ENCODE measurements at regions not wholly inside any gene's neighbourhood (a gene's known extent, or its start where the extent isn't known, plus 50 kb on each side); places are given as distances from the start of the nearest gene placed in this dataset.

DNA sequence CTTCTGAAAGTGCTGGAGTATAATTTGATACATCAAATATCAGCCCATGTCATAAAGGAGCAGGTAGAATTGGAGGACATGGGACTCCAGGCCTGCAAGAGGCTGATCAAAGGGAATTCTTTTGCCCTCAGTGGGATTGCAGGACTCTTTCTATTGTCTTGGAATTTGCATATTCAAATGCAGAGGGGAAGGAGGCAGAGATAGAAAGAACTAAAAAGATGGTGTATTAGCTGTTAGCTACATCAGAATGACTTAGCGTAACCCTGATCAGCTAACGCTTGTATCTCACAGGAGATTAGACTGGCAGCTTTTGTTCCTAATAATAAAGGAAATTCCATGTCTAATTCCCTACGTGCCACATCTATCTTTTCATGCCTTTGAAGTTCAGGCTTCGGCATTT lies 1014.7 kb upstream of the RBFOX1 start:
- no peaks in the 10 kb centered on the region for H3K36me3 Mint-ChIP-seq
- TF ChIP-seq, protein P1, sequence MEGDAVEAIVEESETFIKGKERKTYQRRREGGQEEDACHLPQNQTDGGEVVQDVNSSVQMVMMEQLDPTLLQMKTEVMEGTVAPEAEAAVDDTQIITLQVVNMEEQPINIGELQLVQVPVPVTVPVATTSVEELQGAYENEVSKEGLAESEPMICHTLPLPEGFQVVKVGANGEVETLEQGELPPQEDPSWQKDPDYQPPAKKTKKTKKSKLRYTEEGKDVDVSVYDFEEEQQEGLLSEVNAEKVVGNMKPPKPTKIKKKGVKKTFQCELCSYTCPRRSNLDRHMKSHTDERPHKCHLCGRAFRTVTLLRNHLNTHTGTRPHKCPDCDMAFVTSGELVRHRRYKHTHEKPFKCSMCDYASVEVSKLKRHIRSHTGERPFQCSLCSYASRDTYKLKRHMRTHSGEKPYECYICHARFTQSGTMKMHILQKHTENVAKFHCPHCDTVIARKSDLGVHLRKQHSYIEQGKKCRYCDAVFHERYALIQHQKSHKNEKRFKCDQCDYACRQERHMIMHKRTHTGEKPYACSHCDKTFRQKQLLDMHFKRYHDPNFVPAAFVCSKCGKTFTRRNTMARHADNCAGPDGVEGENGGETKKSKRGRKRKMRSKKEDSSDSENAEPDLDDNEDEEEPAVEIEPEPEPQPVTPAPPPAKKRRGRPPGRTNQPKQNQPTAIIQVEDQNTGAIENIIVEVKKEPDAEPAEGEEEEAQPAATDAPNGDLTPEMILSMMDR (conservative IDR thresholded peaks at IDR 0.05) = no peak
- no peaks in the 10 kb centered on the region for H3K4me1 Mint-ChIP-seq (ENCODE audit: unreplicated experiment)
- no peaks in the 10 kb centered on the region for H3K27me3 Mint-ChIP-seq
- H3K27ac Mint-ChIP-seq = no peak overlapping the region
- no peaks in the 10 kb centered on the region for H3K9me3 Mint-ChIP-seq
- DNase-seq (ENCODE audit: extremely low spot score, unreplicated experiment) = no peak
- no peak overlapping the region for H3K4me3 Mint-ChIP-seq

DNA sequence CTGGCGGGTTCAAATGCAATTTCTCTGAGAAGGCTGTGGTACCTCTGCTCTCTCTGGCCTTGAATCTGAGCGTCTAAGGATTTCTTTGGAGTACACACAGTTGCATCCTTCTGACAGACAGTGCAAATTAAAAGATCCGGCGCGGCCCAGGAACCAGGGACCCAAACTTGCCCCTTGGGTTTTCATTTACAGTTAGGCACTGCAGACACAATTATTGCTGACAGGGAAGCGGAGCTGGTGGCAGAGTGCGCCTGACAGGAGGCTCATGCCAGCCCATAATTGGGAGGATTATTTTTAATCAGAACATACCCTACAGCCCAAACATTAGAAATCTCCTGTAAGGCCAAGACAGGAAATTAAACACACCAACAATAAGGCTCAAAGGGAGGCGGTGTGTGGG lies 1023.4 kb upstream of the RBFOX1 start:
- H3K27me3 Mint-ChIP-seq = no peaks in the 10 kb centered on the region
- DNase-seq (ENCODE audit: extremely low spot score, unreplicated experiment) = no peak
- H3K9me3 Mint-ChIP-seq = no peaks in the 10 kb centered on the region
- TF ChIP-seq, protein P1 (conservative IDR thresholded peaks at IDR 0.05) = no peak
- no peaks in the 10 kb centered on the region for H3K36me3 Mint-ChIP-seq
- H3K4me3 Mint-ChIP-seq = no peak overlapping the region
- no peak overlapping the region for H3K27ac Mint-ChIP-seq
- H3K4me1 Mint-ChIP-seq (ENCODE audit: unreplicated experiment) = no peaks in the 10 kb centered on the region

DNA sequence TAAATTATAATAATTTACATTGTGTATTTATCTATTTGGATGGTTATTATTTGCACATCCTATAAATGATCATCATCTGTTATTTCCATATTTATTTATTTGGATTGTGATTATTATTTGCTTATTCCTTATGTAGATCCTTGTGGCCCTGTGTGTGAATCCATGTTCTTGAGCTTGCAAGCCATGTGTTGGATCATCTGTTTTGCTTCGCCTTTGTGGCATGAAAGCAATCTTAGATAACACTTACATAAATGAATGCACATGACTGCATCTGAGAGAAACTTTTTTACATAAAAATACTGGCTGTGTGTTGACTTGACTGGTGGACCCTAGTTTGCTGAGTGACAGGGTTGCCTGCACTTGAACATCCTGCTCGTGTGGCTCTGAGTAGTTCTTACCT lies 1024.5 kb upstream of the RBFOX1 start:
- Mint-ChIP-seq H3K27ac (no peak overlapping the region), H3K27me3 (no peaks in the 10 kb centered on the region)

DNA sequence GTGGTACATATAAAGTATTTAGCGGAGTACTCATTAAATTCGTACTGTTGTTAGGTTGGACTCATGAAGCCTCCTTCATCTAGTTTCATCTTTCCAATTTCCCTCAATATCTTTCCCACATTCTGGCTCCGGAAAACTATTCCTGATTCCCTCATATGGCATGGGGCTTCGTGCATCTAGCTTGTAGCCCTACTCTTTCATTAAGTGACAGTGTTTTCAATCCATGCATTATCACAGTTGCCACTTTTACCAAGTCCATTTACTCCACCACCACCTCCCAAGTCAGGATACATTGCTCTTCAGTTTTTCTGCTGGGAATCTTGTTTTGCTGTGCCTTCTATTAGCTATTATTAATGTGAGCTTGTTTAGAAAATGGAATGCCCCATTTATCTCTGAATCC lies 1032.1 kb upstream of the RBFOX1 start:
- H3K27me3 Mint-ChIP-seq = no peaks in the 10 kb centered on the region
- H3K9me3 Mint-ChIP-seq = no peaks in the 10 kb centered on the region
- H3K27ac Mint-ChIP-seq = no peak overlapping the region
- no peak overlapping the region for H3K4me3 Mint-ChIP-seq
- no peaks in the 10 kb centered on the region for H3K4me1 Mint-ChIP-seq (ENCODE audit: unreplicated experiment)
- no peak for DNase-seq (ENCODE audit: extremely low spot score, unreplicated experiment)
- H3K36me3 Mint-ChIP-seq = no peaks in the 10 kb centered on the region
- TF ChIP-seq, protein P1 (conservative IDR thresholded peaks at IDR 0.05) = no peak

More for the DNA sequence above, 1024.5 kb upstream of the RBFOX1 start:
- no peaks in the 10 kb centered on the region for H3K4me1 Mint-ChIP-seq (ENCODE audit: unreplicated experiment)
- TF ChIP-seq, protein P1 (conservative IDR thresholded peaks at IDR 0.05) = no peak
- no peaks in the 10 kb centered on the region for H3K36me3 Mint-ChIP-seq
- H3K4me3 Mint-ChIP-seq = no peak overlapping the region
- no peaks in the 10 kb centered on the region for H3K9me3 Mint-ChIP-seq
- no peak for DNase-seq (ENCODE audit: extremely low spot score, unreplicated experiment)

DNA sequence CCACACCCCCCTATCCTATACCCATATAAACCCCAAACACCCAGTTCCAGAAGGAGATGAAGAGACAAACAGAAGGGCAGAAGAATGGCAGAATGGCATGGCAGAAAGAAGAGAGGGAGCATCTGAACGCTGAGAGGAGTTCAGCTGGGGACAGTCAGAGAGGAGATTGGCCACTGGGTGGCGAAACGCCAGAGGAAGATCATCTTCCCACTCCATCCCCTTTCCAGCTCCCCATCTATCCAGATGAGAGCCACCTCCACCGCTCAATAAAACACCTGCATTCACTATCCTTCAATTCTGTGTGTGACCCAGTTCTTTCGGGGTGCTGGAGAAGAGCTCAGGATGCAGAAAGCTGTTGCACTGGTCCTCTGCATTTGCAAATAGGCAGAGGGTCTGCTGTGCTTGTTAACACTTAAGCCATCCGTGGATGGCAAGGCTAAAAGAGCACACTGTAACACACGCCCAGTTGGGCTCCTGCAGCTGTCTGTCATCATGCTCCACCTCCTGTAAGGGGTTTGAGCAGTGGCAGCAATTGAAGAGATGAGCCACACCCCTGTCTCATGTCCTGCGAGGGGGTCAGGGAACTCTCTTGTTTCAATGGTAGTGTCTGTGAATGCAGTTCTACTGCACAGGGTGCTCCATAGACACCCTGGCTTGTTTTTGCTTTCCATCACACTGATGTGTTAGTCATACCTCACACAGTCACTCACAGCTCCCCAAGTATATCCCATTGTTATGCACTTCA lies 1034.8 kb upstream of the RBFOX1 start:
- no peak for DNase-seq (ENCODE audit: extremely low spot score, unreplicated experiment)
- no peaks in the 10 kb centered on the region for H3K9me3 Mint-ChIP-seq
- no peak overlapping the region for H3K4me3 Mint-ChIP-seq
- H3K27me3 Mint-ChIP-seq = peaks cover 3% of the 10 kb centered on the region
- TF ChIP-seq, protein P1 (conservative IDR thresholded peaks at IDR 0.05) = no peak
- H3K36me3 Mint-ChIP-seq = no peaks in the 10 kb centered on the region
- no peak overlapping the region for H3K27ac Mint-ChIP-seq
- no peaks in the 10 kb centered on the region for H3K4me1 Mint-ChIP-seq (ENCODE audit: unreplicated experiment)
